Dermis blood vessel endothelial cell (primary cell): ENCODE measurements at regions not wholly inside any gene's neighbourhood (a gene's known extent, or its start where the extent isn't known, plus 50 kb on each side); places are given as distances from the start of the nearest gene placed in this dataset.

ENCODE experiments used
- DNase-seq: peaks from one replicate; pipeline ENCODE4 v3.0.0; 2010

DNA sequence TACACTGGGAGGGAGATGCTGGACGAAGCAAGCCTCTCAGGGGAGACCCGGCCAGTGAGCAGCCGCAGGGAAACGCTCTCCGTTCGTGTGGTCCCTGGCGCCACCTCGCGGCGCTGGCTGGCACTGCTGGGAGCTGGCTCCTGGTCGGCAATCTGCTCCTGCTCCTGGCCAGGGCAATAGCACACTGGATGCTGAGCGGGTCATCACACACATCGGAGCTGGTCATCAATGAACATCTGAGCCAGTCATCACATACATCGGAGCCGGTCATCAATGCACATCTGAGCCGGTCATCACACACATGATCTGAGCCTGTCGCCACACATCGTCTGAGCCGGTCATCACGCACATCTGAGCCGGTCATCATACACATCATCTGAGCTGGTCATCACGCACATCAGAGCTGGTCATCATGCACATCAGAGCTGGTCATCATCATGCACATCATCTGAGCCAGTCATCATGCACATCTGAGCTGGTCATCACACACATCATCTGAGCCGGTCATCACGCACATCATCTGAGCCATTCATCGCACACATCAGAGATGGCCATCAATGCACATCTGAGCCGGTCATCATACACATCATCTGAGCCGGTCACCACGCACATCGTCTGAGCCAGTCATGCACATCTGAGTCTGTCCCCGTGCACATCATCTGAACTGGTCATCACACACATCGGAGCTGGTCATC is 217.3 kb downstream of the RBFOX3 start:
- DNase-seq = peak; percentile 84

DNA sequence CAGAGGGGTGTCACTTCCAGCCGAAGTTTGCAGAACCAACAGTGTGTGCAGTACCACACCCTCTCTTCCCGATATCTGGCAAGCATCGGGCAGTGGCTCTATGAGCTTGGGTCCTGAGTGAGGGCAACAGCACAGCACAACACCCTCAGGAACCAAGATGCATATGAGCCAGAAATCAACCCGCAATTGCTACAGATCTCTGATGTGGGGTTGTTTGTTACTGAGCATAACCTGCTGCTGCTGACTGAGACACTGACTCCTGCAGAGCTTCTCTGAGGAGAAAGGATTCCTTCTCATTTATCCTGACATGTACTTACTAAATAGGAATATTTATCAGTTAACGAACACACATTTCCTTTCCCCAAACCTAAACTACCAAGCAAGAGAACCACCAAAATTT is 218.3 kb downstream of the RBFOX3 start:
- DNase-seq = no peak

DNA sequence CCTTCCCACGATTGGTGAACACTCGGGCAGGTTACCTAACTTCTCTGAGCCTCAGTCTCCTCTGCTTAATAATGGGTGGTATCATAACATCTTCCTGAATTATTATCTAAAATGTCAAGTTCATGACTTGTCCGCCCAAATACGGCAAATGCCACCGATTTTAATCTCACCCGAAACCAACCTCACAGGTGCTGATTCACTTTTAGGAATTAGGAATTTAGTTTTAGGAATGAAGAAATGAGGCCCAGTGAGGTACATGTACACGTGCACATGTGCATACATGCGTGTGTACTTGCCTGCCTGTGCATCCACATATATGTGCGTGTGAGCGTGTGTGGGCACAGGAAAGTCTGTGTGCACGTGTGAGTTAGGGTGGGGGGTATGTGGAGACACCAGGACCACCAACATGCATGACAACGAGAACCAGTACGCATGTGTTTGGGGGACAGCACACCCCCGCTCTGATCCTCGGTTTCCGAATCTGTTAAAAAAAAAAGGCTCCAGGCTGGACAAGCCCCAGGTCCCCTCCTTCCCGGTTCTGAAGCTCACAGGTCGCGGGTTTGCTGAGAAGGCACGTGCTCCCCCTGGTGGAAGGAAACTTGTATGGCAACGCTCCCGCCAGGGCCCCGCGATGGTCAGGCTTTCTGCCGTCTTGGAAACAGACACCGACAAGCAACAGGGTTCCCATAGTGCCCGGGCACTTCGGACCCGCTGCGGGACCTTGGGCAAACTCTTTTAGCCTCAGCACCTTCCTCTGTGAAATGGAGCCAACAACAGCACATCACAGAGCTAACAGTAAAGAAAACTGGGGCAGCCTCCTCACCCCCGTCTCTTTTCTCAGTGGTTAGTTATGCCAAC is 219.2 kb downstream of the RBFOX3 start:
- DNase-seq = peak; percentile 82

DNA sequence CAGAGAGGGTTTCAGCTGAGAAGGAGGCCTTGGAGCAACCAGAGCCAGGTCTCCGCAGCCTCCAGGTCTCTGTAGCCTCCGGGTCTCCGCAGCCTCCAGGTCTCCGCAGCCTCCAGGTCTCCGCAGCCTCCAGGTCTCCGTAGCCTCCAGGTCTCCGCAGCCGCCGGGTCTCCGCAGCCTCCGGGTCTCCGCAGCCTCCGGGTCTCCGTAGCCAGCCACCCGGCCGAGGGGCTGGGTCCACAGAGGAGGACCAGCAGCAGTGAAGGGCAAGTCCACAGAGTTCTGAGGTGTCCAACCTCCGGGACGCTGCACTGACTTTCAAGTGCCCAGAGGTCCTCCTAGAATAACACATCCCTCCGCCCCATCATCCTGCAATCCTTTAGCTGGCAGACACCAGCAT is 221.0 kb downstream of the RBFOX3 start:
- DNase-seq = no peak

DNA sequence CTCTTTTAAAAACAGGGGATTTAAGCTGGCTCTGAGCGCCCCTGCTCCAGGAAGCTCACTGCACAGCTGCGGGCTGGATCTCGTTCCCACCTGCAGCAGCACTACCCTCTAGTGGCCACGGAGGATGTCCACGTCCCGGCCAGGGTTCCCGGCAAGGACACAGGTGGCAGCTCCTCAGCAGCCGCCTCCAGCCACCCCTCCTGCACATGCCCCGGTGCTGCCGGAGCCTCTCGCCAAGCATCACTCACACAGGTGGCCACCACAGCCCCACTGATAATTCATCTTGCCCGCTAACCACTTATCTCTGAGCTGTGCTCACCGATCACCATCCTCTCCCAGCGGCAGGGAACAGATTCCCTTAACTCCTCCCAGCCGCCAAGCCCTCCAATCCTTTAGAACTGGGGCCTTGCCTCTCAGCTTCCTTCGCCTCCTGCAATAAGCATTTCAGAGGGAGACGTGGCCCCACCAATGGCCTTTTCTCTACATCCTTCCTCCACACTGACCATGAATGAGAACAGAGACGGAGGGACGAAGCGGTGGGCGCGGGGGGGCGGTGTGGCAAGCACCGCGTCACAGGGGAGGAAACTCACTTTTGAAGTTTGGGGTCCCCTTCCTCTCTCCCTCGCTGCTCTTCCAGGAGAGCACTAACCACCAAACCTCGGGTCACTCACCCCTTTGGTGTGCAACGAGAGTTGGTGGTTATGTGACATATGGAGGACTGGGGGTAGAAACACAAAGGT is 222.1 kb downstream of the RBFOX3 start:
- DNase-seq = peak; percentile 71

DNA sequence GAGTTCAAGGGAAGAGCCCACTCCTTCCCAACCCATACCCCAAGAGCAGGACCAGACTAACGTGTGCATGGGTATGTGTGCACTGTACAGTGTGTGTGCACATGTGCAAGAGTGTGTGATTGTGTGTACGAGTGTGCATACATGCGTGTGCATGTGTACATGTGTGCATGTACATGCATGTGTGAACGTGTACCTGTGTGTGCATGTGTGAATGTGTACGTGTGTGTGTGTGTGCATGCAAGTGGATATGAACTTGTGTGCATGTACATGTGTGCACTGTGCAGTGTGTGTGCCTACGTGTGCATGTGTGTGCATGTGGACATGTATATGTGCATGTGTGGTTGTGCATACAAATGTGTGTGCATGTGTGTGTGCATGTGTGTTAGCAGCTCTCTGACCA is 223.1 kb downstream of the RBFOX3 start:
- no peak for DNase-seq

DNA sequence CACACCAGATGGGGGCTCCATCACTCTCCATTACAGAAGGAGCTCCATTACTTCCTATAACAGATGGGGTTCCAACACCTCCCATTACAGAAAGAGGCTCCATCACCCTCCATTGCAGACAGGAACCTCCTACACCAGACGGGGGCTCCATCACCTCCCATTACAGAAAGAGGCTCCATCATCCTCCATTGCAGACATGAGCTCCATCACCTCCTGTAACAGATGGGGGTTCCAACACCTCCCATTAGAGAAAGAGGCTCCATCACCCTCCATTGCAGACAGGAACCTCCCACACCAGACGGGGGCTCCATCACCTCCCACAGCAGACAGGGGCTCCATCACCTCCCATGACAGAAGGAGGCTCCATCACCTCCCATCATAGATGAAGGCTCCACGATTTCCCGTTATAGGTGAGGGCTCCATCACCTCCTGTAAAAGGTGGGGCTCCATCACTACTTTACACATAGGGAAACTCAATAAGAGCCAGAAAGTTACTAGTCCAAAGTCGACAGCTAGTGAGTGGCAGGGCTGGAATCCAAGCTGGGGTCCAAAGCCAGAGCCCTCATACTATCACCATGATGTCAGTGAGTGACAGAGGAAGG is 224.8 kb downstream of the RBFOX3 start:
- DNase-seq = no peak

DNA sequence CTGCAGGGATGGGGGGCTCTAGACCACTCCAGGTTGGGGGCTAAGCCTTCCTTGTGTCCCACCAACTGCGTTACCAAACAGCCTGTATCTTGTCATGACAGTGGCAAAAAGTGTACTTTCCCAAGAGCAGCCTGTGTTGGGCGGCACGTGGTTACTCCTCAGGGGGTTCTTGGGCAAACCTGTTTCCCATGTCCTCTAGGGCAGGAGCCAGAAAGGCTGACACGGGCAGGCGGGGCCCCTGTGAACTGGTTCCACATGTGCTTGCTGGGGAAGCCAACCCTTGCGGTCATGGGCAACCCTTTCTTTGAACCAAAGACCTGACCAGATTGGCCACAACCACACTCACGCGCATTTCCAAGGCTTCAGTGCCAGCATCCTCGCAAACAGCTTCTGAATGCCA is 228.5 kb downstream of the RBFOX3 start:
- DNase-seq = no peak

DNA sequence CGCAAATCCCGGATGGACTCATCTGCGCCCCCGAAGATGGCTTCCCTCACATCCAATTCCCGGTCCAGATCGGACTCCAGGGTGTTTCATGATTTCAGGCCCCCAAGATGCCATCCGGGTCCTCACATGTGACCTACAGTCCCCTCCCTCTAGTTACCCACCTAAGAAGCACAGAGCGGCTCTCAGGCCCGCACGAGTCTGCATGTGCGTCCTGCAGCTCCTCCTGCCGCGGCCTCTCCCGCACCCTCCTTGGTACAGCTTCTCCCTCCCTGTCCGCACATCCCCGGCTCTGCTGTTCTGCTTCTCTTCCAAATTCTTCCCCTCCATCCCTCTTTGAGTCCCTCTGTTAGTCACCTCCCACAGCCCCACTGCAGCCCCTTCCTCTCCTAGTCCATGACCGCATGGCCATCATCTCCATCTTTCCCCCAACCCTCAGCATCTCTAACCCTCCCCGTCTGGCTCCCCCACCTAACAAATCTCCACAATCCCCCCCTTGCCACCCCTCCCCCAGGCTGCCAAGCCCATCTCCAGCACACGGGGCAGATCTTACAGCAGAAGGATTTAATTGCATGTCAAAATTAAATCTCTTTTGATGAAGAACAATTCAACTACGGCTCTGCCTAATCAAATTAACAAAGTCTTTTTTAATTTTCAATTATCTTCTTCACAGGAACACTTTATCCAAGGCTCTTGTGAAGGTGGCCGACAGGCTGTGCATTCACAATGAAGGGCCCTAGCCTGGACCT is 231.0 kb downstream of the RBFOX3 start:
- DNase-seq = no peak

DNA sequence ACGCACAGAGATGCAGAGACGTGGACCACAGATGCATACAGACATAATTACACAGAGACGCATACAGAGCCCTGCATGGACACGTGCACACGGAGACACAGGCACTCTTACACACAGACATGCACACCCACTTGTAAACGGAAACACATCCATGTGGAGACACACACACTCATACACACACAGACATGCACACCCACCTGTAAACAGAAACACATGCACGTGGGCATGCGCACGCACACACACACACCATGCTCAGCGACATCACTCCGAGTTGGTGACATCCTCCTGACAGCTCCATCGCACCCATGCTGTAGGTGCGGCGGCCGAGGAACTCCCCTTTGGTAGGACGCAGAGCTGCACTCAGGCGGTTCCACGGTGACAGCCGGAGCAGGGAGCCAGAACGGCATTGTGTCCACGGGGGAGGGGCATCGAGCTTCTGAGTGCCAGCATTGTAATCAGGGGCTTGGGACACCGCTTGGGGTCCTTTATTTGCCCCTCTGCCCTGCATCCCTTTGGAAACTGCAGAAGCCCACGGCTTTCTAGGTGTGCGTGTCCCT is 233.5 kb downstream of the RBFOX3 start:
- DNase-seq = no peak

DNA sequence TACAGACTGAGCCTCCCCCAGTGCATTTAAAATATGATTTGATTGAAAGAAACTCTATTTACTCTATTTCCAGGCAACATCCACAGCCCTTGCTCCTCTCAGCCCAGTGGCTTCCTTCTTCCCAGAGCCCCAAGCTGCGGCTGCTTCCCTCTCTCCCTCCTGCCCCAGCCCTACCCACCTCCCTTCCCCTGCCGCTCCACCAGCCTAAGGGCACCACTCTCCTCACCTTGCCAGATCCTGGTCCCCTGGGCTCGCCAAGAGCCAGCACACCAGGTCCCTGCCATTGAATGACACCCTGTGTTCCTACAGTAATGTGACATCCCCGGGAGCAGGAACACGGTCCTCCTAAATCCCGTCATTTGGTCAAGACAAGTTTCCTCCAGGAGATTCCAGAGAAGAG is 236.0 kb downstream of the RBFOX3 start:
- DNase-seq = no peak

DNA sequence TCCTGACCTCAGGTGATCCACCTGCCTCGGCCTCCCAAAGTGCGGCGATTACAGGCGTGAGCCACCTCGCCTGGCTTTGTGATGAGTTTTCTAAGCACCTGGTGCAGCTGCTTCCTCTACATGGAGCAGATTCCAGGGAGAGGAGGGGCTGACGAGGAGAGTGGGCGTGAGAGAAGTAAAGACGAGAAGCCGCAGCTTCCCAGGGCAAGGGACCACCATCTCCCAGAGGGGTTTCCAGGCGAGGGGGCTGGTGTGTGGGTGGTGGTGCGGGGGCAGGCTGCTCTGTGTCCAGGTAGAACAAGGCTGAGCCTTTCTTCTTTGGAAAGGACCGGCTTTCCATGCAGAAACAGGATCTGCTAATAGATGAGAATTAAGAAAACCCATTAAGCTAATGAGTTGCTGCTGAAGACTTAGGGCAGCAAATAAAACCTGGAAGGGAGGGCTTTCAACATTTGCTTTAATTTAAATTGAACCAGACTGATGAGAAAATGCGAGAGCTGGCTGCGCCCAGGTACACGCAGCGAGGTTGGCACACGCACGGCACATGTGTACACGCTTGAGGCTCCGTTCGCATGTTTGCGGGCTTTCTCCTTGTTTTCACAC is 236.7 kb downstream of the RBFOX3 start:
- DNase-seq = no peak

DNA sequence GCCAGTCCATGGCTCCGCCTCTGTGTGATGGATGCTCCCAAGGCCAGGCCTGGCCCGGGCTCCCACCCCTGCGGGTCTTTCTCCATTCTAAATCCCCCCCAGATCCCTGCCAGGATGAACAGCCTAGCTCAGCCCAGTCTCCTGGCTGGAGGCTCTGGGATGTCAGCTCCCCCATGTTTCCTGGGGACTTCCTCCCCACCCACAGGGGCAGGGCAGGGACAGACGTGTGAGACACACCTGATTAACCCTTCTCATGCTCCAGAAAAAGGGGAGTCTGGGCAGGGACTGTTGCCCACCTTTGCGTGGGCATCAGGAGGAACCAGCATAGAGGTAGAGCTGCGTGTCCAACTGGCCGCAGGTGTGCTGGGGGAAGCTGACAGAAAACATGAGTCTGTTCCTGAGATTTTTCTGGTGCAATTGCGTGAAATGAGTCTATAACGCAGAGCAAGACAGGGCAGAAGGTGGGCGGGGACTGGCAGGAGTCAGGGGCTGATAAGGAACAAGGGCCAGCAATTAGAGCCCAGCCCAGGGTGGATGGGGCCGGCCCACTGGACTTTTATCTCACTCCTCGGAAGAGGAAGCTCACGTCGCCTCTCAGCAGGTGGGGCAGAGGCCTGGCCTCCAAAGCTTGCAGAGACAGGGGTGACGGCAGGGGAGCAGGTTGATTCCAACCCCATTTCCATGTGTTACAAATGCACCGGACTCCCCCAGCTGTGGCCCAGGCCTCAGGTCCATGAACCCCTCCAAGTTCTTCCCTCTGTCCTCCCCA is 238.2 kb downstream of the RBFOX3 start:
- no peak for DNase-seq

DNA sequence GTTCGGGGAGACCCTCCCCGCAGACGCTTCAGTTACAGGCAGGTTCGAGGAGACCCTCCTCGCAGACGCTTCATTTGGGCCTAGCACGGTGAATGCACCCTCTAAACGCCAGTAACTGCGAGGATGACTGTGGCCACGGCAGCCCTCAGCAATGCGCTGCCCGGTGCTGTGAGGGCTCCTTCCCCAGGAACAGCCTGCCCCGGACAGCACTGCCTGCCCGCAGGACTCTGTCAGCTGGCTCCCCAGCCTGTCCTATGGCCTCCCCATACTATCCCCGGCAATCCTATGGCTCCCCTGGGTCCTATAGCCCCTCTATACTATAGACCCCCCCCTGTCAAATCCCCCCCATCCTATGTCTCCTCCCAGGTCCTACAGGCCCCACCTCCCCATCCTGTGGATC is 238.9 kb downstream of the RBFOX3 start:
- no peak for DNase-seq

DNA sequence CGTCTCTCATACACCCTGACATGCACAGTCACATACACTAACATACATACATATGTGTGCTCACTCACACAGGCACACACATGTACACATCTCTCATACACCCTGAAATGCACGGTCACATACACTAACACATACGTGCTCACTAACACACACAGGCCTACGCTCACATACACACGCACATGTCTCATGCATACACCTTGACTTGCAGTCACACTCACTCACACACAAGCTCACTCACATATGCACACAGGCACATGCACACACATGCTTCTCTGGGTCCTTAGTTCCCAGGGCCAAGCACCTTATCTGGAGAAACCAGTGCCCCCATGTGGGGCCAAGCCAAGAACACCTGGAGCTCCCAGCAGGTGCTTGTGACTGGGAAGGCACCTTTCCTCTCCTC is 240.3 kb downstream of the RBFOX3 start:
- DNase-seq = no peak

DNA sequence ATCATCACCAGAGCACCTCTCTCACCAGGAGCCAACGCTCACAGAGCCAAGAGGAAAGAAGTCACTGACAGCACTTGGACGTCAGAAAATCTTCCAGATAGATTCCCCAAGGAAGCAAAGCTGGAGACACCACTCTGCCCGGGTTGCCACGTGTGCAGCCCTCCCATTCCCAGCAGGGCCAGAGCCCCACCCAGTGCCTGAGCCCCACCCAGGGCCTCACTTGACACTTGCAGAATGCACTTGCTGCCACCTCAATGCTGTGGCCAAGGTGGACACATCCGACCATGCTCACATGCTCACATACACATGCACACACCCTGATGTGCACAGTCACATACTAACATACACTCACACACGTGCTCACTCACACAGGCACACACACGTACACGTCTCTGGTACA is 240.7 kb downstream of the RBFOX3 start:
- DNase-seq = no peak

DNA sequence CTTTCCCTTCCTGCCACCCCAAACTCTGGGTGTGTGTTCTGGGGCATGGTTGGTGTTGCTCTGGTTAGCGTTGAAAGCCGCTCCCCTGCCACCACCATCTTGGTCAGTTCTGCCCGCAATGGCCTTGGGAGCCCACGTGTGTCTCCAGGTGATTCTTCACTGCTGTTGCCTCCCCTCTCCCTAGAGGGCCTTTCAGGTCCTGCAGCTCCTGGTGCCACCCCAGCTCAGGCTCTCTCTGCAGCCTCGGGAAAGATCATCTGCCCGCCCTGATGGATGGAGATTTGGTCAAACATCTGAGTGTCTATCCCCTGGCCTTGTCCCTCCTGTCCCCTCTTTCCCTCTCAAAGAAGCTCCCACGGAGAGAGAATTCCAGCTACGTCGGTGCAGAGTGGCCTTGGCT is 241.3 kb downstream of the RBFOX3 start:
- DNase-seq = no peak

DNA sequence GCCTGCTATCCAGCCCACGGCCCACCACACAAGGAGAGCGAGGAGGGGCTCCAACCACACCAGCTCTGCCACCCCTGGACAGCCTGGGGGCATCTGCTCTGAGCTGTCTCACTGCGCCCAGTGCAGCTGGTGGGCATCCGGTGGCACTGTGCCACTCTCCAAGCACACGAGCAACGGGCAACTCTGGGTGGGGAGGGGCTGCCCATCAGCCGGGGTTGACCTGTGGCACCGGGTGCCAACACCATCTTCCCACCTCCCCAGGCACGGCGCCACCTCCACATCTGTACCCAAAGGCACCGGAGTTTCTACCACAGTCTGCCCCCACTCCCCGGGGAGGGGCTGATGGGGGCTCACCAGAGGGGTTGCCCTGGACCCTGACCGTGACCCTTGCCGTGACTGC is 241.8 kb downstream of the RBFOX3 start:
- DNase-seq = no peak

DNA sequence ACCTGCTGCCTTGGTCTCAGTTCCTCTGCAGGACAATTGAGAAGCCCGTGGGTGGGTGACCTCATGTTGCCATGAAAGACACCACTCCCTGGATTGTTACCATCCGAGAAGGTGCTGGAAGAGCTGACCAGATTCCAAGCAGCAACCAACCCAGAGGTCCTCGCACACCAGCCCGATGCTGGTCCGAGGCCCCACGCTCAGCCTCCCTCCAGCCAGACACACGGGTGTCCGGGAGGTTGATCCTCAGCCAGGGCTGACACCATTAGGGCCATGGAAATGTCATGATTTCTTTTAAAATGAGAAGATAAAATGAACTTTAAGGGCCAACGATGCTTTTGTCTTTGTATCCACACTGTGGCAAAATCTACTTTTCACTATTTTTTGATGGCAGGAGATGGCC is 242.3 kb downstream of the RBFOX3 start:
- no peak for DNase-seq

DNA sequence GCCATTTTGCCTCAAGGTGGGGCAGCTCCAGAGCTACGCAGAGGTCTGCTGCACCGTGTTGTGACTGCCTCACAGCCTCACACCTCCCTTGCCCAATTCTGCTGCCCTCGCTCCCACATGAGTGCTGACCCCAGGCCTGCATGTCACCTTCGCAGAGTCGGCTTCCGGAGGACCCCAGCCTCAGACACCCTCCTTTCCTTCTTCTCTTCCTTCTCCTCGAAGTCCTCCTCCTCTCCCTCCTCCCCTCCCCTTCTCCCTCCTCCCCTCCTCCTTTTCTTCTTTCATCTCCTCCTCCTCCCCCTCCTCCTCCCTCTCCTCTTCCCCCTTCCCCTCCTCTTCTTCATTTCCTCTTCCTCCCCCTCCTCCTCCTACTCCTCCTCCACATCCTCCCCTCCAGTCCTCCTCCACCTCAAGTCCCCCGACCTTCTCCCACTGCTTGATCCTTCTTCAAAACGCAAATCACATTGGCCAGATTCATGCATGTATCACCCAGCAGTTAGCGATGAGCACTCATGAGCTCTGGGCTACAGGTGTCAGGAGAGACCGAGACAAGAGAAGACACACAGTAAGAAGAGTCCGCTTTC is 243.8 kb downstream of the RBFOX3 start:
- no peak for DNase-seq
